DOHH2 (cell line): ENCODE measurements at regions not wholly inside any gene's neighbourhood (a gene's known extent, or its start where the extent isn't known, plus 50 kb on each side); places are given as distances from the start of the nearest gene placed in this dataset.

Source experiments
- EZH2phosphoT487 ChIP-seq: fragments of 200-600 bp; sonication (generic); IDR thresholded peaks from 2 replicates; pipeline ENCODE4 v1.6.1; 2017; ENCODE audit warnings: borderline replicate concordance, mild to moderate bottlenecking, antibody characterized with exemption, low read length, moderate library complexity, mixed read lengths
- TF ChIP-seq, protein P1 (sequence below): fragments of 200-600 bp; sonication (generic); IDR thresholded peaks from one replicate; pipeline ENCODE4 v1.5.1; 2014; ENCODE audit warnings: antibody characterized with exemption, mild to moderate bottlenecking, low read depth, low read length; ENCODE audit not compliant: poor library complexity, severe bottlenecking

DNA sequence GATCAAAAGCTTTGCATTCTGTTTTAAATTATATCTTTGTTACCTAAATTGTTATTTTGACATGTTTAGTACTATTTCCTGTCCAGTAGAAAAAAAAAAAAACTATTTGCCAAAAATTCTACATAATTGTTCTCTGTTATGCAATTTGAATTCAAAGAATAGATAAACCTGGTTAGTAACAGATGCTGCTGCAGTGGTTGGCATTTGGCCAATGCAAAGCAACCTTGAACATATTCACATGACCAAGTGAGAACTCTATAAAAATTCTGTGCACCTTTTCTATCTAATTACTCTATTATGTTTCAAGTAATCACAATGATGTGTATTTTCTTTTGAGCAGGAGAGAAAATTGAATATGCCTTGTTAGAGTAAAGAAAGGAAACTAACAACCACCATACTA, 1473.4 kb downstream of the RPA4 start:
- TF ChIP-seq, protein P1, sequence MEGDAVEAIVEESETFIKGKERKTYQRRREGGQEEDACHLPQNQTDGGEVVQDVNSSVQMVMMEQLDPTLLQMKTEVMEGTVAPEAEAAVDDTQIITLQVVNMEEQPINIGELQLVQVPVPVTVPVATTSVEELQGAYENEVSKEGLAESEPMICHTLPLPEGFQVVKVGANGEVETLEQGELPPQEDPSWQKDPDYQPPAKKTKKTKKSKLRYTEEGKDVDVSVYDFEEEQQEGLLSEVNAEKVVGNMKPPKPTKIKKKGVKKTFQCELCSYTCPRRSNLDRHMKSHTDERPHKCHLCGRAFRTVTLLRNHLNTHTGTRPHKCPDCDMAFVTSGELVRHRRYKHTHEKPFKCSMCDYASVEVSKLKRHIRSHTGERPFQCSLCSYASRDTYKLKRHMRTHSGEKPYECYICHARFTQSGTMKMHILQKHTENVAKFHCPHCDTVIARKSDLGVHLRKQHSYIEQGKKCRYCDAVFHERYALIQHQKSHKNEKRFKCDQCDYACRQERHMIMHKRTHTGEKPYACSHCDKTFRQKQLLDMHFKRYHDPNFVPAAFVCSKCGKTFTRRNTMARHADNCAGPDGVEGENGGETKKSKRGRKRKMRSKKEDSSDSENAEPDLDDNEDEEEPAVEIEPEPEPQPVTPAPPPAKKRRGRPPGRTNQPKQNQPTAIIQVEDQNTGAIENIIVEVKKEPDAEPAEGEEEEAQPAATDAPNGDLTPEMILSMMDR, result no peak
- TF ChIP-seq EZH2phosphoT487, result no peak
